ENCODE measurements at regions not wholly inside any gene's neighbourhood (a gene's known extent, or its start where the extent isn't known, plus 50 kb on each side); places are given as distances from the start of the nearest gene placed in this dataset.
A peak's percentile ranks its signal among the peaks of the same experiment; 100 is the strongest.

GRCh38 chr9:107669422-107669821, 179.9 kb upstream of the KLF4 start:
- ChIA-PET POLR2A (no interaction called here), CTCF (no interaction called here)
- H3K79me2 ChIP-seq (ENCODE audit: control insufficient read depth, insufficient read depth, low read length), result no peaks in the 10 kb centered on the region
- no TSS peak for BruUV-seq (replicated peaks)
- dilution Hi-C loops (cut with MboI; ENCODE audit: extremely low pct_ligation_motif_present, low sequenced_read_pairs) (no loop called here), intact Hi-C loops (cut with micrococcal nuclease) (no loop called here)
- H3K4me3 ChIP-seq (replicated peaks in 1 of 3; ENCODE audit: insufficient read depth in 1 of 3, low read depth in 1 of 3, low read length in 3 of 3), result no peak overlapping the region
- H3K4me2 ChIP-seq (ENCODE audit: insufficient read depth, low read length), result no peak overlapping the region
- no peaks in the 10 kb centered on the region for H3K9me3 ChIP-seq (replicated peaks; ENCODE audit: control insufficient read depth, insufficient read depth, low read length)
- peaks cover 9% of the 10 kb centered on the region for H3K4me1 ChIP-seq (ENCODE audit: control insufficient read depth, extremely low read depth, insufficient read depth, low read length)
- no peaks in the 10 kb centered on the region for H3K27me3 ChIP-seq (ENCODE audit: control insufficient read depth in 2 of 2, insufficient read depth in 2 of 2, low read length in 2 of 2)
- no peaks in the 10 kb centered on the region for H4K20me1 ChIP-seq (replicated peaks; ENCODE audit: control insufficient read depth, extremely low read depth, insufficient read depth, low read length)
- H3K9me1 ChIP-seq (replicated peaks; ENCODE audit: control insufficient read depth, extremely low read depth, insufficient read depth, low read length), result no peaks in the 10 kb centered on the region
- no peak overlapping the region for H3K9ac ChIP-seq (replicated peaks; ENCODE audit: extremely low read depth, insufficient read depth, low read length)
- no peaks in the 10 kb centered on the region for H3K36me3 ChIP-seq (ENCODE audit: control insufficient read depth in 2 of 2, extremely low read depth in 1 of 2, insufficient read depth in 2 of 2, low read length in 2 of 2)
- TF ChIP-seq GATA2 (IDR thresholded peaks at IDR 0.05; ENCODE audit: insufficient read depth, insufficient read length, low read depth, low read length) (no peak), MYC (IDR thresholded peaks at IDR 0.05; ENCODE audit: low read depth, low read length) (no peak), MAX (IDR thresholded peaks at IDR 0.05; ENCODE audit: insufficient read depth, insufficient read length) (no peak), JUN (IDR thresholded peaks at IDR 0.05; ENCODE audit: borderline replicate concordance, insufficient read depth, insufficient read length, low read depth) (no peak)
- FAIRE-seq (no peak), DNase-seq (ENCODE audit: low read depth, low spot score) (no peak)
- no peak overlapping the region for H2AFZ ChIP-seq (ENCODE audit: low read depth, low read length)
- no peak overlapping the region for H3K27ac ChIP-seq (ENCODE audit: insufficient read depth, low read depth, low read length)

GRCh38 chr9:107667231-107668070, 177.9 kb upstream of the KLF4 start:
- no peaks in the 10 kb centered on the region for H4K20me1 ChIP-seq (replicated peaks; ENCODE audit: control insufficient read depth, extremely low read depth, insufficient read depth, low read length)
- BruUV-seq (replicated peaks), result no TSS peak
- H3K4me3 ChIP-seq (replicated peaks in 1 of 3; ENCODE audit: insufficient read depth in 1 of 3, low read depth in 1 of 3, low read length in 3 of 3), result no peak overlapping the region
- no peaks in the 10 kb centered on the region for H3K9me3 ChIP-seq (replicated peaks; ENCODE audit: control insufficient read depth, insufficient read depth, low read length)
- peaks cover 9% of the 10 kb centered on the region for H3K4me1 ChIP-seq (ENCODE audit: control insufficient read depth, extremely low read depth, insufficient read depth, low read length)
- peak overlapping the region; percentile 5 for H3K4me2 ChIP-seq (ENCODE audit: insufficient read depth, low read length)
- H3K27ac ChIP-seq (ENCODE audit: insufficient read depth, low read depth, low read length), result no peak overlapping the region
- intact Hi-C loops (cut with micrococcal nuclease) (loop anchor here (1.0 kb wide), 2 partner anchors 22 to 29 kb away; no protein-coding TSS in a partner anchor), dilution Hi-C loops (cut with MboI; ENCODE audit: extremely low pct_ligation_motif_present, low sequenced_read_pairs) (no loop called here)
- H3K9me1 ChIP-seq (replicated peaks; ENCODE audit: control insufficient read depth, extremely low read depth, insufficient read depth, low read length), result no peaks in the 10 kb centered on the region
- no peaks in the 10 kb centered on the region for H3K79me2 ChIP-seq (ENCODE audit: control insufficient read depth, insufficient read depth, low read length)
- POLR2A ChIA-PET, result no interaction called here
- H3K9ac ChIP-seq (replicated peaks; ENCODE audit: extremely low read depth, insufficient read depth, low read length), result peak overlapping the region; percentile 18
- H3K36me3 ChIP-seq (ENCODE audit: control insufficient read depth in 2 of 2, extremely low read depth in 1 of 2, insufficient read depth in 2 of 2, low read length in 2 of 2), result no peaks in the 10 kb centered on the region
- CTCF ChIA-PET, result interaction anchor here (1.1 kb wide), 1 partner anchor 18 kb away, joined by 4 read pairs; no protein-coding TSS in a partner anchor
- no peaks in the 10 kb centered on the region for H3K27me3 ChIP-seq (ENCODE audit: control insufficient read depth in 2 of 2, insufficient read depth in 2 of 2, low read length in 2 of 2)
- DNase-seq (ENCODE audit: low read depth, low spot score) (peak; percentile 41), FAIRE-seq (peak; percentile 59)
- H2AFZ ChIP-seq (ENCODE audit: low read depth, low read length), result peak overlapping the region; percentile 54
- TF ChIP-seq EZH2 (IDR thresholded peaks at IDR 0.05; ENCODE audit: borderline replicate concordance, low read depth, low read length, severe bottlenecking) (no peak), MAX (IDR thresholded peaks at IDR 0.05; ENCODE audit: insufficient read depth, insufficient read length) (peak; percentile 42), POLR2A (IDR thresholded peaks at IDR 0.05; ENCODE audit: low read depth, low read length) (no peak), CTCF (IDR thresholded peaks at IDR 0.05; ENCODE audit: extremely low read depth in 1 of 2, insufficient read depth in 1 of 2, low read depth in 1 of 2, low read length in 2 of 2) (no peak), FOS (IDR thresholded peaks at IDR 0.05; ENCODE audit: borderline replicate concordance, insufficient read depth, low read length) (no peak), POLR2AphosphoS5 (IDR thresholded peaks at IDR 0.05; ENCODE audit: insufficient read depth, low read depth, low read length) (no peak), JUN (IDR thresholded peaks at IDR 0.05; ENCODE audit: borderline replicate concordance, insufficient read depth, insufficient read length, low read depth) (no peak), GATA2 (IDR thresholded peaks at IDR 0.05; ENCODE audit: insufficient read depth, insufficient read length, low read depth, low read length) (no peak)

Measured in endothelial cell of umbilical vein (primary cell).